ENCODE measurements at regions not wholly inside any gene's neighbourhood (a gene's known extent, or its start where the extent isn't known, plus 50 kb on each side); places are given as distances from the start of the nearest gene placed in this dataset.

DNA sequence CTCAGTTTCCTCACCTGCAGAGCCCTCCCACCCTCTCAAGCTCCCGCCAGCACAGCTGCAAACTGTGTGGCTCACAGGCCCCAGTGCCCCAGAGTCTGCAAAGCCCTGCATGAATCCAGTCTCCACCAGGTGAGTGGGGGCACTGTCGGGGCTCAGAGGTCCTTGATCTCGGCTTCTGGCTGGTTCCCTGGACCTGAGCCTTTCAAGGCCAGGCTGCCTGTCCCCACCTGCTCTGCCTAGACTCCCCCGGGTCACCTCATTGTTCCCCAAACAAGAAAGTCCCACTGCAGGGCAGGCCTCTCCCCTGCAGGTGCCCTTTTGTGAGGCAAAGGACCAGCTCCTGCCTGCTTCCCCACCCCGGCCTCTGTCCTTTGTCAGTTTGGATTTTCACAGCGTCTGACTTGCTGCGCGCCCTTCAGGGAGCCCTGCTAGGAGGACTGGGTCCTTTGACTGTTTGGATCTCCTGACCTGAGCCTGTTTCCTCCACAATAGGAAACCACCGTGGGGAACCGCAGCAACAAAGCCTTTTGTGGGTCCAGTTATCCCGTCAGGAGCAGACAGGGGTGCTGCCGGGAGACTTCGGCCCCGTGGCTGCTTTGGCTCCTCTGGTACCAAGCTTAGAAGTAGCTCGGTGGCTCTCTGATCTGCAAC is 200.5 kb upstream of the HDAC4 start:
- TF ChIP-seq, protein P1, sequence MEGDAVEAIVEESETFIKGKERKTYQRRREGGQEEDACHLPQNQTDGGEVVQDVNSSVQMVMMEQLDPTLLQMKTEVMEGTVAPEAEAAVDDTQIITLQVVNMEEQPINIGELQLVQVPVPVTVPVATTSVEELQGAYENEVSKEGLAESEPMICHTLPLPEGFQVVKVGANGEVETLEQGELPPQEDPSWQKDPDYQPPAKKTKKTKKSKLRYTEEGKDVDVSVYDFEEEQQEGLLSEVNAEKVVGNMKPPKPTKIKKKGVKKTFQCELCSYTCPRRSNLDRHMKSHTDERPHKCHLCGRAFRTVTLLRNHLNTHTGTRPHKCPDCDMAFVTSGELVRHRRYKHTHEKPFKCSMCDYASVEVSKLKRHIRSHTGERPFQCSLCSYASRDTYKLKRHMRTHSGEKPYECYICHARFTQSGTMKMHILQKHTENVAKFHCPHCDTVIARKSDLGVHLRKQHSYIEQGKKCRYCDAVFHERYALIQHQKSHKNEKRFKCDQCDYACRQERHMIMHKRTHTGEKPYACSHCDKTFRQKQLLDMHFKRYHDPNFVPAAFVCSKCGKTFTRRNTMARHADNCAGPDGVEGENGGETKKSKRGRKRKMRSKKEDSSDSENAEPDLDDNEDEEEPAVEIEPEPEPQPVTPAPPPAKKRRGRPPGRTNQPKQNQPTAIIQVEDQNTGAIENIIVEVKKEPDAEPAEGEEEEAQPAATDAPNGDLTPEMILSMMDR (IDR thresholded peaks at IDR 0.05) = no peak

DNA sequence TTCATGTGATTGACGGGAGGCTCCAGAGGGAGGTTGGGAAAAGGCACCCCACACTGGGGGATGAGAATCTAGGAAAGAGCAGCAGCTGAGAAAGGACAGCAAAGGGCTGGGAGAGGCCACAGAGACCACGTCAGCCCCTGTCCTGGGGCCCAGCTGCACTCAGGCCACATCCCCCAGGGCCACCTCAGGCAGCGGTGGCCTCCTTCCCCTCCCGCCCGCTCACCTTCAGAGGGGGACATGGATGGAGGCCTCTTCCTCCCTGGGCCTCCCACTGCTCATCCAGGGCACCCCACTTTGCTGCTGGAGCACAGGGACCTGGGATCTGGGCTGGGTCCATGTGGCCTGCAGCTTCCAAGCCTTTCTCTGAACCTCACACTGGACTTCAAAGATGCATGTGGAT is 199.8 kb upstream of the HDAC4 start:
- TF ChIP-seq, protein P1 (IDR thresholded peaks at IDR 0.05) = no peak

DNA sequence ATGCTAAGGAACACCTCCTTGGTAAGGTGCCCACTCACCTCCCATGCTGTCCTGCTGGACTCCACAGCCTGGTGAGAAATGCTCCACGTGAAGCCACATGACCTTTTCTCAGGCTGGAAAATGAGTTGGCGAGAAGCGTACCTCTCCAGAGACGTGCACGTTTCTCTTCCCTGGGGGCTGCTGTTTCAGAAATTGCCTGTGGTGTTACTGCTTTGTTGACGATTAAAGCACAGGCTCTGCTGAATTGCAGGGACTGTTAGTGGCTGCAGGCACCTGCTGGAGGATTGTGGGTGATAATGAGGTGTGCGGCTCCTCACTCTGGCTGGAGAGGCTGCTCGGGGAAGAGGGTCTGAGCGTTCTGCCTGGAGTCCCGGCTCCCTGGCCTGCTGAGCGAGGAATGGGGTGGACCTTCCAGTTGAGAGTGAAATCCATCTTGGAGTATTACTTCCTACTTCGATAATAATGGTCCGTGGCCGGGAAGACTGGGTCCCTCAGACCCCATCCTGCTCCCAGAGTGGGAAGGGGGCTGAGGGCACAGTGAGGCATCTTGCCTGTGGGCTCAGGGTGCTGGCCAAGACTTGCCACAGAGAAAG is 199.3 kb upstream of the HDAC4 start:
- TF ChIP-seq, protein P1 (IDR thresholded peaks at IDR 0.05) = no peak

DNA sequence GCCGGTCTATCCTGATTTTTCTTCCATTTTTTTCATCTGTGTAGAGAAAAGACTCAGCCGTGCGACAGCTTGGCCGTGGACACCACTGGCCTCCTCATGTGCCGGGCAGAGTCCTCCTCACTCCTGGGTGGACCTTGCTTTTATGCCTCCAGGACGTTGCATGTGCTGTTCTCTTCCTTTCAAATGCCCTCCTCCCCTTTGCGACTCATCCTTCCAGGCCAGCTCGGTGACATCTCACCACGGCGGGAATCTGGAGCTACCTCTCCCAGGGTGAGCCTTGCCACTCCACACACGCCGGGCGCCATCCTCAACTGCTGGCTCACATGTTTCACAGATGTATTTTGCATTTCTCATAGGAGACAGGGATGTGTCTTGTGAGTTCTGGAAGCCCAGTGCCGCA is 198.5 kb upstream of the HDAC4 start:
- TF ChIP-seq, protein P1 (IDR thresholded peaks at IDR 0.05) = no peak

DNA sequence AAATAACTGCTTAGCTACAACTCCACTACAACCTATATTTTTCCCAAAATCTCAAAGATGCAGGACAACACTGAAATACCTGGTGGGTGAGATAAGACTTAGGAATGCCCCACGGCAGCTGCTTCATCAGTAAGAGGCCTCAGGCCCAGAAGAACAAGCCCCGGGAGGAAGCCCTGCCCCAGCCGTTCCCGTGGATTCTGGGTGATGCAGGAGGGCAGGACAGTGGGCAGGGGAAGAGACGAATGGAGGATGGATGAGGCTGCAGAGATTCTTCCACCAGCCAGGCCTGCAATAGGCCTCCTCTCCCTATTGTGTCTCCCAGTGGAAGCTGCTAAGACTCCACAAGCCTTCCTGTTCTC is 197.9 kb upstream of the HDAC4 start:
- TF ChIP-seq, protein P1 (IDR thresholded peaks at IDR 0.05) = no peak

DNA sequence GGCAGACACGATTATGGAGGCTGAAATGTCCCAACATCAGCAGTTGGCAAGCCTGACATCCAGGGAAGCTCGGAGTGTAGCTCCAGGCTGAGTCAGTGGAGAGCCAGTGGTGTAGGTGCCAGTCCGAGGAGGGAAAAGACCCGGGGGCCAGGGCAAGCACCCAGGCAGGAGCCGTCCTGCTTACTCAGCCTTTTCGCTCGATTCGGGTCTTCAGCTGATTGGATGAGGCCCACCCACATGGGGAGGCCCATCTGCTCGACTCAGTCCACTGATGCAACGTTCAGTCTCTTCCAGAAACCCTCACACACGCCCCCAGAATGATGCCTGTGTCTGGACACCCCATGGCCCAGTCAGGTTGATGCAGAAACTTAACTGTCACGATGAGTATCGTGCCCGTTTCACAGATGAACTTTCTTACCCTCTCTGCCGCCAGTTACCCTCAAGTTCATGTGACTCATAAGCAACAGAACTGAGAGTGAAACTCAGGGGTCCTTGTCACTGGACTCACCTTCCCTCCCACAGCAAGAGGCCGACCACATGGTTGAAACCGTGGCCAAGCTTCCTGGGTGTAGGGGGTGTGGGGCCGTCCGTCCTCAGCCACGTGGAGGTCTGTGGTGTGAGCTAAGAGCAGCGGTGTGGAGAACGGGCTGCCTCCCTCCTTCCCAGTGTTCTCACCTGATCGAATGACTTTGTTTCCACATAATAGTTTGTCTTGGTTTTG is 197.4 kb upstream of the HDAC4 start:
- TF ChIP-seq, protein P1 (IDR thresholded peaks at IDR 0.05) = no peak

DNA sequence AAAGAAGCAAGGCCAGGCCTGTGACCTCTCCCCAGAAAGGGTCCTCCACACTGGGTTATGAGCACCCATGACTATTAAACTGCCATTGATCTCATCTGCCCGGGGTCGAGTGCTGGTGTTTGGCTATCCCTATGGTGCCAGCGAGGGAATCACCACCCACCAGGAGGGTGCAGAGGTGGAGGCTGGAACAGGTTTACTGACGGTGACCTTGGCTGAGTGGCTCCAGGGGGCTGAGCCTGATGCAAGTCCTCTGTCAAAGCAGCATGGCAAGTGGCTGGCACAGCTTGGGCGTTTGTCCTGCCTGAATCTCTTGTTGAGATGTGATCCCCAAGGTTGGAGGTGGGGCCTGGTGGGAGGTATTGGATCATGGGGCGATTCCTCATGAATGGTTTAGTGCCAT is 196.4 kb upstream of the HDAC4 start:
- TF ChIP-seq, protein P1 (IDR thresholded peaks at IDR 0.05) = no peak
